ENCODE measurements at regions not wholly inside any gene's neighbourhood (a gene's known extent, or its start where the extent isn't known, plus 50 kb on each side); places are given as distances from the start of the nearest gene placed in this dataset.

- DNase-seq: no peak
Measured at GRCh38 chr21:27110956-27111355, 144.1 kb upstream of the ADAMTS5 start.

- no peak for DNase-seq
Measured at GRCh38 chr21:27108701-27109100, 141.8 kb upstream of the ADAMTS5 start.

- no peak for DNase-seq
Measured at GRCh38 chr21:27108228-27108627, 141.3 kb upstream of the ADAMTS5 start.

- no peak for DNase-seq
Measured at GRCh38 chr21:27104846-27105431, 138.1 kb upstream of the ADAMTS5 start.

- DNase-seq: no peak
Measured at GRCh38 chr21:27103768-27104167, 136.9 kb upstream of the ADAMTS5 start.

GRCh38 chr21:27101523-27101922 lies 134.6 kb upstream of the ADAMTS5 start:
- no peak for DNase-seq

- DNase-seq: no peak
Measured at GRCh38 chr21:27094184-27094948, 127.5 kb upstream of the ADAMTS5 start.

GRCh38 chr21:27086630-27087029 lies 119.7 kb upstream of the ADAMTS5 start:
- no peak for DNase-seq

GRCh38 chr21:27086186-27086585 lies 119.3 kb upstream of the ADAMTS5 start:
- no peak for DNase-seq

- no peak for DNase-seq
Measured at GRCh38 chr21:27085387-27085786, 118.5 kb upstream of the ADAMTS5 start.

- no peak for DNase-seq
Measured at GRCh38 chr21:27083144-27083543, 116.3 kb upstream of the ADAMTS5 start.

GRCh38 chr21:27082431-27083010 lies 115.6 kb upstream of the ADAMTS5 start:
- no peak for DNase-seq

- no peak for DNase-seq
Measured at GRCh38 chr21:27079636-27080240, 112.8 kb upstream of the ADAMTS5 start.

GRCh38 chr21:27078915-27079314 lies 112.0 kb upstream of the ADAMTS5 start:
- no peak for DNase-seq

GRCh38 chr21:27077501-27077900 lies 110.6 kb upstream of the ADAMTS5 start:
- no peak for DNase-seq

GRCh38 chr21:27076025-27076424 lies 109.1 kb upstream of the ADAMTS5 start:
- DNase-seq: no peak

GRCh38 chr21:27070861-27071670 lies 104.2 kb upstream of the ADAMTS5 start:
- DNase-seq: no peak

- DNase-seq: no peak
Measured at GRCh38 chr21:27068811-27069210, 101.9 kb upstream of the ADAMTS5 start.

GRCh38 chr21:27067226-27067625 lies 100.3 kb upstream of the ADAMTS5 start:
- DNase-seq: no peak

GRCh38 chr21:27062443-27062842 lies 95.6 kb upstream of the ADAMTS5 start:
- DNase-seq: no peak

GRCh38 chr21:27061770-27062169 lies 94.9 kb upstream of the ADAMTS5 start:
- DNase-seq: no peak

GRCh38 chr21:27060190-27060589 lies 93.3 kb upstream of the ADAMTS5 start:
- no peak for DNase-seq
